ENCODE measurements at regions not wholly inside any gene's neighbourhood (a gene's known extent, or its start where the extent isn't known, plus 50 kb on each side); places are given as distances from the start of the nearest gene placed in this dataset.
"Not testable (repeated sequence)": the region's sequence is repeated elsewhere in the genome, so short reads cannot be mapped to it uniquely, and the experiment has no call there.

DNA sequence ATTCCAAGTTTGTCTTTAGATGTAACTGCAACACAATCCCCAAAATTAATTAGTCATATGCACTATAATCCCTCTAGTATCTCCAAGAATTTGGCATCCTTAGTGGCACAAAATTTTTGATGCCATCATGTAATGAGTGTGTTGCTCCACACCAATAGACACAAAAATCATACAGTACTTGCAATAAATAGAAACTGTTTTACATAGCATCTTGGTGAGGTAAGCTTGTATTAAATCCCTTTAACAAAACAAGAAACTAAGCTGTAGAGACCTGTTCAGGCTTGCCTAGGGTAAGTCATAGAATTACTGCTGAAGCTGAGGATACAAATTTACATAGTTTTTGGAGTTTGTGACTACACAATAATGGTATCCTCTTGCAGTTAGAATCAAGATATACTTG lies 64.5 kb upstream of the PRSS12 start:
- H3K79me2 ChIP-seq (ENCODE audit: insufficient read depth, low read length) = no peaks in the 10 kb centered on the region
- no peak overlapping the region for H3K9ac ChIP-seq (ENCODE audit: insufficient read depth, low read depth, low read length)
- H3K36me3 ChIP-seq (replicated peaks in 1 of 2; ENCODE audit: control insufficient read depth in 1 of 2, insufficient read depth in 2 of 2, low read length in 2 of 2) = no peaks in the 10 kb centered on the region
- H3K4me1 ChIP-seq (ENCODE audit: insufficient read depth, low read length) = no peaks in the 10 kb centered on the region
- ChIA-PET CTCF (ENCODE audit: low intra/inter-chr PET ratio, low total read pairs) (no interaction called here), POLR2A (no interaction called here)
- no peak for ATAC-seq
- no peaks in the 10 kb centered on the region for H3K9me3 ChIP-seq (ENCODE audit: low read length)
- no peak for FAIRE-seq
- BruUV-seq (replicated peaks) = no TSS peak
- no peak overlapping the region for H3K4me3 ChIP-seq (replicated peaks in 1 of 3; ENCODE audit: insufficient read depth in 1 of 3, low read depth in 2 of 3, low read length in 3 of 3)
- in situ Hi-C loops (cut with HindIII; ENCODE audit: extremely low pct_ligation_motif_present, low pct_unique_long_range_greater_than_20kb) = no loop called here
- no peak overlapping the region for H3K4me2 ChIP-seq (ENCODE audit: low read depth, low read length)
- H3K27me3 ChIP-seq (ENCODE audit: control insufficient read depth in 1 of 2, insufficient read depth in 2 of 2, low read length in 2 of 2) = no peaks in the 10 kb centered on the region
- H2AFZ ChIP-seq (ENCODE audit: low read length) = no peak overlapping the region
- H3K27ac ChIP-seq (ENCODE audit: extremely low read length, insufficient read depth, low read length) = no peak overlapping the region
- TF ChIP-seq, protein P1, sequence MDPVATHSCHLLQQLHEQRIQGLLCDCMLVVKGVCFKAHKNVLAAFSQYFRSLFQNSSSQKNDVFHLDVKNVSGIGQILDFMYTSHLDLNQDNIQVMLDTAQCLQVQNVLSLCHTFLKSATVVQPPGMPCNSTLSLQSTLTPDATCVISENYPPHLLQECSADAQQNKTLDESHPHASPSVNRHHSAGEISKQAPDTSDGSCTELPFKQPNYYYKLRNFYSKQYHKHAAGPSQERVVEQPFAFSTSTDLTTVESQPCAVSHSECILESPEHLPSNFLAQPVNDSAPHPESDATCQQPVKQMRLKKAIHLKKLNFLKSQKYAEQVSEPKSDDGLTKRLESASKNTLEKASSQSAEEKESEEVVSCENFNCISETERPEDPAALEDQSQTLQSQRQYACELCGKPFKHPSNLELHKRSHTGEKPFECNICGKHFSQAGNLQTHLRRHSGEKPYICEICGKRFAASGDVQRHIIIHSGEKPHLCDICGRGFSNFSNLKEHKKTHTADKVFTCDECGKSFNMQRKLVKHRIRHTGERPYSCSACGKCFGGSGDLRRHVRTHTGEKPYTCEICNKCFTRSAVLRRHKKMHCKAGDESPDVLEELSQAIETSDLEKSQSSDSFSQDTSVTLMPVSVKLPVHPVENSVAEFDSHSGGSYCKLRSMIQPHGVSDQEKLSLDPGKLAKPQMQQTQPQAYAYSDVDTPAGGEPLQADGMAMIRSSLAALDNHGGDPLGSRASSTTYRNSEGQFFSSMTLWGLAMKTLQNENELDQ (CRISPR knock-in tag; IDR thresholded peaks at IDR 0.05; ENCODE audit: borderline replicate concordance) = no peak
- TF ChIP-seq ZNF501 (CRISPR knock-in tag; IDR thresholded peaks at IDR 0.05) (no peak), MYNN (CRISPR knock-in tag; IDR thresholded peaks at IDR 0.05; ENCODE audit: low read depth) (no peak)
- intact Hi-C loops (cut with micrococcal nuclease; ENCODE audit: unreplicated experiment) = no loop called here
- H4K20me1 ChIP-seq (ENCODE audit: insufficient read depth, low read length) = no peaks in the 10 kb centered on the region
- no peak for DNase-seq (ENCODE audit: low spot score)

DNA sequence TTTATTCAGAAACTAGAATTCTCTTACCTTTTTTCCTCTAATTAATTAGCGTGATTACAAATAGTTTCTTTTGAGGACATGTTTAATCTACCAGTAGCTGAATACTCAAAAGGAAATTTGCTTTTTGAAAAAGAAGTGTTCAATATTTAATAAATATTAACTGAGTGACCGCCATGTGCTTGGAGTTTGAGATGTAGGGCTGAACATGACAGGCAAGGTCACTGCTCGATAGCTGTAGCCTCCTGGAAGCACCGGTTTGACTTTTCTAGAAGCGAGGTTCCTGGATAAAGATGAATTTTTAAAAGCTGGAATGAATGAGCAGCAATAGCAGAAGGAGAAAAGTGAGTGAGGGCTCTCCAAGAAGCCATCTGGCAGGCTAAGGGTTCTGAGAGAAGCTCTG lies 65.0 kb upstream of the PRSS12 start:
- H3K27ac ChIP-seq (ENCODE audit: extremely low read length, insufficient read depth, low read length); H3K4me1 ChIP-seq (ENCODE audit: insufficient read depth, low read length); H3K27me3 ChIP-seq (ENCODE audit: control insufficient read depth in 1 of 2, insufficient read depth in 2 of 2, low read length in 2 of 2); H3K4me2 ChIP-seq (ENCODE audit: low read depth, low read length); H2AFZ ChIP-seq (ENCODE audit: low read length); H3K36me3 ChIP-seq (replicated peaks in 1 of 2; ENCODE audit: control insufficient read depth in 1 of 2, insufficient read depth in 2 of 2, low read length in 2 of 2); H3K4me3 ChIP-seq (replicated peaks in 1 of 3; ENCODE audit: insufficient read depth in 1 of 3, low read depth in 2 of 3, low read length in 3 of 3); FAIRE-seq; H3K9me3 ChIP-seq (ENCODE audit: low read length); BruUV-seq (replicated peaks); CTCF ChIA-PET (ENCODE audit: low intra/inter-chr PET ratio, low total read pairs); ATAC-seq; in situ Hi-C loops (cut with HindIII; ENCODE audit: extremely low pct_ligation_motif_present, low pct_unique_long_range_greater_than_20kb); DNase-seq (ENCODE audit: low spot score); H3K79me2 ChIP-seq (ENCODE audit: insufficient read depth, low read length); POLR2A ChIA-PET; H3K9ac ChIP-seq (ENCODE audit: insufficient read depth, low read depth, low read length); H4K20me1 ChIP-seq (ENCODE audit: insufficient read depth, low read length); intact Hi-C loops (cut with micrococcal nuclease; ENCODE audit: unreplicated experiment): not testable (repeated sequence)
- 4% methylated on average over 5 of the region's 5 CpGs for WGBS (ENCODE audit: low lambda C conversion rate)

GRCh38 chr4:118418396-118418795 lies 65.6 kb upstream of the PRSS12 start:
- CTCF ChIA-PET (ENCODE audit: low intra/inter-chr PET ratio, low total read pairs); POLR2A ChIA-PET; H2AFZ ChIP-seq (ENCODE audit: low read length); H3K9me3 ChIP-seq (ENCODE audit: low read length); H3K9ac ChIP-seq (ENCODE audit: insufficient read depth, low read depth, low read length); H4K20me1 ChIP-seq (ENCODE audit: insufficient read depth, low read length); H3K79me2 ChIP-seq (ENCODE audit: insufficient read depth, low read length); H3K36me3 ChIP-seq (replicated peaks in 1 of 2; ENCODE audit: control insufficient read depth in 1 of 2, insufficient read depth in 2 of 2, low read length in 2 of 2); H3K4me1 ChIP-seq (ENCODE audit: insufficient read depth, low read length); ATAC-seq; FAIRE-seq; H3K4me2 ChIP-seq (ENCODE audit: low read depth, low read length); intact Hi-C loops (cut with micrococcal nuclease; ENCODE audit: unreplicated experiment); DNase-seq (ENCODE audit: low spot score); H3K27me3 ChIP-seq (ENCODE audit: control insufficient read depth in 1 of 2, insufficient read depth in 2 of 2, low read length in 2 of 2); H3K27ac ChIP-seq (ENCODE audit: extremely low read length, insufficient read depth, low read length); H3K4me3 ChIP-seq (replicated peaks in 1 of 3; ENCODE audit: insufficient read depth in 1 of 3, low read depth in 2 of 3, low read length in 3 of 3); in situ Hi-C loops (cut with HindIII; ENCODE audit: extremely low pct_ligation_motif_present, low pct_unique_long_range_greater_than_20kb); BruUV-seq (replicated peaks): not testable (repeated sequence)
- 0% methylated on average over 2 of the region's 2 CpGs for WGBS (ENCODE audit: low lambda C conversion rate)

Measured in HepG2 (cell line).